Stimulated activated CD4-positive, alpha-beta T cell treated with anti-CD3 and anti-CD28 coated beads, Interleukin-4, amount 100 ng/mL, for 4 hours (primary cell): ENCODE measurements at regions not wholly inside any gene's neighbourhood (a gene's known extent, or its start where the extent isn't known, plus 50 kb on each side); places are given as distances from the start of the nearest gene placed in this dataset.

Source experiments
- DNase-seq, 2 experiments: peaks; one replicate each; pipeline ENCODE4 v3.0.0-alpha.2; 2020

- DNase-seq = no peak
These were observed 119.3 kb upstream of the BACE2 start for GRCh38 chr21:41048623-41049022.

GRCh38 chr21:41052820-41053555 is 115.0 kb upstream of the BACE2 start:
- DNase-seq = no peak

GRCh38 chr21:41054018-41054578 is 113.9 kb upstream of the BACE2 start:
- DNase-seq = no peak

- no peak for DNase-seq
These were observed 112.7 kb upstream of the BACE2 start for GRCh38 chr21:41055266-41055665.

- DNase-seq = no peak
These were observed 108.1 kb upstream of the BACE2 start for GRCh38 chr21:41059871-41060270.

- no peak for DNase-seq
These were observed 106.3 kb upstream of the BACE2 start for GRCh38 chr21:41061701-41062100.

- no peak for DNase-seq
These were observed 103.6 kb upstream of the BACE2 start for GRCh38 chr21:41064334-41064791.

- no peak for DNase-seq
These were observed 103.0 kb upstream of the BACE2 start for GRCh38 chr21:41064951-41065350.

- DNase-seq = no peak
These were observed 102.4 kb upstream of the BACE2 start for GRCh38 chr21:41065539-41065938.

GRCh38 chr21:41066086-41066938 is 101.6 kb upstream of the BACE2 start:
- DNase-seq = no peak

- DNase-seq = no peak
These were observed 100.3 kb upstream of the BACE2 start for GRCh38 chr21:41067709-41068108.

- no peak for DNase-seq
These were observed 99.5 kb upstream of the BACE2 start for GRCh38 chr21:41068496-41068895.

- peak; percentile 41 to 63 for DNase-seq
These were observed 98.9 kb upstream of the BACE2 start for GRCh38 chr21:41068967-41069642.

- no peak for DNase-seq
These were observed 97.7 kb upstream of the BACE2 start for GRCh38 chr21:41070284-41070683.

- DNase-seq = no peak
These were observed 96.4 kb upstream of the BACE2 start for GRCh38 chr21:41071258-41072171.

- no peak for DNase-seq
These were observed 94.4 kb upstream of the BACE2 start for GRCh38 chr21:41073558-41073957.

GRCh38 chr21:41074396-41075184 is 93.4 kb upstream of the BACE2 start:
- no peak for DNase-seq

GRCh38 chr21:41075656-41076055 is 92.3 kb upstream of the BACE2 start:
- DNase-seq = no peak

- DNase-seq = no peak
These were observed 91.9 kb upstream of the BACE2 start for GRCh38 chr21:41076064-41076463.

- no peak for DNase-seq
These were observed 88.8 kb upstream of the BACE2 start for GRCh38 chr21:41079159-41079558.

- DNase-seq = no peak
These were observed 87.4 kb upstream of the BACE2 start for GRCh38 chr21:41080485-41081121.
